Astrocyte (in vitro differentiated cells and primary cell): ENCODE measurements at regions not wholly inside any gene's neighbourhood (a gene's known extent, or its start where the extent isn't known, plus 50 kb on each side); places are given as distances from the start of the nearest gene placed in this dataset.

Experiments
- CTCF ChIP-seq: IDR thresholded peaks from 2 replicates; pipeline ENCODE4 v1.5.1; 2011; ENCODE audit warnings: low read depth, mild to moderate bottlenecking, inconsistent platforms, low read length, moderate library complexity; ENCODE audit not compliant: insufficient read depth
- EZH2 ChIP-seq: IDR thresholded peaks from 2 replicates; pipeline ENCODE4 v1.6.1; 2012; ENCODE audit warnings: mild to moderate bottlenecking, low read length, inconsistent platforms; ENCODE audit not compliant: insufficient read depth

DNA sequence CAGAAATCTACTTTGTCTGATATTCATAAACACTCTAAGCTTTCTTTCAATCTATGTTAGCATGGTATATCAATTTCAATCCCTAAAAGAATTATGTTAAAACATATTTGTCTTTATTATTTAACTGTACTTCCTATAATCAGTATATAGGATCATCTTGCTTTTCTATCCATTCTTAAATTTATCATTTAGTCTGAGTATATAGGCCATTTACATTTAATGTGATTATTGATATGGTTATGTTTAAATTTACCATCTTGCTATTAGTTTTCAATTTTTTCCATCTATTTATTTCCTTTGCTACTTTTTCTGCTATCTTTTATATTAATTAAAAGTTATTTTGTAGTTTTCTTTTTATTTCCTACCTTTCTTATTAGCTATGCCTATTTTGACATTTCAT lies 174.8 kb upstream of the MBNL1 start:
- no peak for TF ChIP-seq CTCF
- no peak for TF ChIP-seq EZH2
